ENCODE measurements at regions not wholly inside any gene's neighbourhood (a gene's known extent, or its start where the extent isn't known, plus 50 kb on each side); places are given as distances from the start of the nearest gene placed in this dataset.
A peak's percentile ranks its signal among the peaks of the same experiment; 100 is the strongest.

DNA sequence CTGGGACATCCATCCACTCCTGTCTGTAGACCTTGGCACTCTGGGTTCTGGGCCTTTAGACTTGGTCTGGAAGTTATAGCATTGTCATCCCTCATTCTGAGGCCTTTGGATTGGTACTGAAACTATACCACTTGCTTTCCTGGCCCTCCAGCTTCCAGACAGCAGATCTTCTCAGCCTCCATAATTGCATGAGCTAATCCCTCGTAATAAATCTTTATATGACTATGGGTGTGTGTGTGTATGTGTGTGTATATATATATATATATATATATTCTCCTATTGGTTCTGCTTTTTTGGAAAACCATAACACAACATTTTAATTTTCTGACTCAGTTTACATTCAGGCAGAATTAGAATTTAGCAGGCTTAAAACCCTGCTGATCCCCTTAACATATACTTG lies 180.5 kb downstream of the ENC1 start:
- in situ Hi-C loops (cut with HindIII; ENCODE audit: low sequenced_read_pairs), result no loop called here
- TF ChIP-seq, protein P1, sequence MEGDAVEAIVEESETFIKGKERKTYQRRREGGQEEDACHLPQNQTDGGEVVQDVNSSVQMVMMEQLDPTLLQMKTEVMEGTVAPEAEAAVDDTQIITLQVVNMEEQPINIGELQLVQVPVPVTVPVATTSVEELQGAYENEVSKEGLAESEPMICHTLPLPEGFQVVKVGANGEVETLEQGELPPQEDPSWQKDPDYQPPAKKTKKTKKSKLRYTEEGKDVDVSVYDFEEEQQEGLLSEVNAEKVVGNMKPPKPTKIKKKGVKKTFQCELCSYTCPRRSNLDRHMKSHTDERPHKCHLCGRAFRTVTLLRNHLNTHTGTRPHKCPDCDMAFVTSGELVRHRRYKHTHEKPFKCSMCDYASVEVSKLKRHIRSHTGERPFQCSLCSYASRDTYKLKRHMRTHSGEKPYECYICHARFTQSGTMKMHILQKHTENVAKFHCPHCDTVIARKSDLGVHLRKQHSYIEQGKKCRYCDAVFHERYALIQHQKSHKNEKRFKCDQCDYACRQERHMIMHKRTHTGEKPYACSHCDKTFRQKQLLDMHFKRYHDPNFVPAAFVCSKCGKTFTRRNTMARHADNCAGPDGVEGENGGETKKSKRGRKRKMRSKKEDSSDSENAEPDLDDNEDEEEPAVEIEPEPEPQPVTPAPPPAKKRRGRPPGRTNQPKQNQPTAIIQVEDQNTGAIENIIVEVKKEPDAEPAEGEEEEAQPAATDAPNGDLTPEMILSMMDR (IDR thresholded peaks at IDR 0.05; ENCODE audit: low read depth, low read length), result no peak
- no peak overlapping the region for H3K4me3 ChIP-seq (ENCODE audit: low read depth, low read length)
- no peak for DNase-seq (ENCODE audit: low read depth, low spot score)

DNA sequence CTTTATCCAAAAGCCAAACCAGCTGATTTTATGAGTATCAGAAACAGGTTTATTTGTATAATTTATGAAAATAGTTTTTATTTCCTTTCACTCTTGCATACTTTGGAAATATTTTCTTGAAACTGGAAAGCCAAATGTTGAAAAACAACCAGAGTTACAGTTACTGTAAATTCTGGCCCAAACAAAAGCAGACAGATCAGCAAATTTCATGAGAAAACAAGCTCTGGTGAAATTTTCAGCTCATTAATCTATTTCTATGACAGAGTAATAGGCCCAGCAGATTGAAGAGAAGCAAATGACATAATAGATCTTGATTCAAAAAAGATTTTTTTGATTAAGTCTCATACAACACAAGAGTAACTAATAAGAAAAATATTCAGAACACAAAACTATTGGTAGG lies 182.7 kb downstream of the ENC1 start:
- H3K4me3 ChIP-seq (ENCODE audit: low read depth, low read length), result no peak overlapping the region
- TF ChIP-seq, protein P1 (IDR thresholded peaks at IDR 0.05; ENCODE audit: low read depth, low read length), result no peak
- DNase-seq (ENCODE audit: low read depth, low spot score), result no peak
- in situ Hi-C loops (cut with HindIII; ENCODE audit: low sequenced_read_pairs), result no loop called here

DNA sequence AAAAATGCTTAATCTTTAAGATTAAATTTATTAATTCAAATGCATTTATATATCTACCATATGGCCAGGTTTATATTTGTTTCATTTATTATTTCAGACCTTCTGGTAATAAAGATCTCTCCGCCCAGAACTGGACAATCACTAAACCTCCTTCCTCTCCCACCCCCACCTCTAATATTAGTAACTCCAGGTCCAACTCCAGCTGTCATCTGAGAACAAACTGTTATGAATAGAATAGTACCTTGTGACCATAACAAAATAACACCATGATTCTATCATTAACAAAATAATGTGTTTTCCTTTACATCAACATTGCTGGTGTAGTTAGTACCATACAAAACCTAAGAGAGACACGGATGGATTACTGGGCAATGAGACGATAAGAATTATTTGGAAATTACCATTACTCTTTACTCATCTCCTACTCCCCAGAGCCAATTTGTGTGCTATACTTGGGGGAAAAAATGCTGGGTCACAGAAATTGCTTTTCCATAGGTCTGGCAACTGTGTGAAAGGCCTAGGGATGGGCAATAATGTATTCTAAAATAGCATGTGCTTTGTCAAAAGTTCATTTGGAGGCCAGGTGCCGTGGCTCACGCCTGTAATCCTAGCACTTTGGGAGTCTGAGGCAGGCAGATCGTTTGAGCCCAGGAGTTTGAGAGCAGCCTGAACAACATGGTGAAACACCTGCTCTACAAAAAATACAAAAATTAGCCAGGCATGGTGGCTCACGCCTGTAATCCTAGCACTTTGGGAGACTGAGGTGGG lies 186.1 kb downstream of the ENC1 start:
- in situ Hi-C loops (cut with HindIII; ENCODE audit: low sequenced_read_pairs), result no loop called here
- DNase-seq (ENCODE audit: low read depth, low spot score), result no peak
- TF ChIP-seq, protein P1 (IDR thresholded peaks at IDR 0.05; ENCODE audit: low read depth, low read length), result no peak
- H3K4me3 ChIP-seq (ENCODE audit: low read depth, low read length), result no peak overlapping the region

DNA sequence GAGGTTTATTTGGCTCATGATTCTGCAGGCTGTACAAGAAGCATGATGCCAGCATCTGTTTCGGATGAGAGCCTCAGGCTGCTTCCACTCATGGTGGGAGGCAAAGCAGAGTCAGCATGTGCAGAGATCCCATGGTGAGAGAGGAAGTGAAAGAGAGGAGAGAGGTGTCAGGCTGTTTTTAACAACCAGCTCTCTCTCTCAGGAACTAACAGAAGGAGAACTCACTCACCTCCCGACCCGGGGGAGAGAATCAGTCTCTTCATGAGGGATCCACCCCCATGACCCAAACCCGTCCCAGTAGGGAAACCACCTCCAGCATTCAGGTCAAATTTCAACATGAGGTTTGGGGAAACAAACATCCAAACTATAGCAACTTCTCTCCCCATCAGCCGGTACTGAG lies 187.7 kb downstream of the ENC1 start:
- no peak for DNase-seq (ENCODE audit: low read depth, low spot score)
- in situ Hi-C loops (cut with HindIII; ENCODE audit: low sequenced_read_pairs), result no loop called here
- TF ChIP-seq, protein P1 (IDR thresholded peaks at IDR 0.05; ENCODE audit: low read depth, low read length), result no peak
- no peak overlapping the region for H3K4me3 ChIP-seq (ENCODE audit: low read depth, low read length)

DNA sequence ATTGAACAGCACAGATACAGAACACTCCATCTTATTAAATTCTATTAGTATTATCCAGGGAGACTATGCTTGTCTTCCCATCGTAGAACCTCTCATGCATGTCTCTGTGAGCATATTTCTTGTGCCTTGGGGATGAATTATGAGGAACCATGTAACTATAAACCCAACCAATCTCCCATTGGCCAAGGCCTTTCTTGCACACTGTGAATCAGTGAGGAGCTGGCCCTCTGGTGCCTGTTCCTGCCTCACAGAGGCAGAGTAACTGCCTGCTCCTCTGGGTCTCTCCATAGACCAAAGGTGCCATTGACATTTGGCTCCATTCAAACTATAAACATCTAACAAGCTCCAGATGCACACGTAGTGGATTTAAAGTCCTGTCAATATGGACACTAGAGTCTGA lies 190.4 kb downstream of the ENC1 start:
- H3K4me3 ChIP-seq (ENCODE audit: low read depth, low read length), result no peak overlapping the region
- DNase-seq (ENCODE audit: low read depth, low spot score), result no peak
- TF ChIP-seq, protein P1 (IDR thresholded peaks at IDR 0.05; ENCODE audit: low read depth, low read length), result no peak
- in situ Hi-C loops (cut with HindIII; ENCODE audit: low sequenced_read_pairs), result no loop called here

DNA sequence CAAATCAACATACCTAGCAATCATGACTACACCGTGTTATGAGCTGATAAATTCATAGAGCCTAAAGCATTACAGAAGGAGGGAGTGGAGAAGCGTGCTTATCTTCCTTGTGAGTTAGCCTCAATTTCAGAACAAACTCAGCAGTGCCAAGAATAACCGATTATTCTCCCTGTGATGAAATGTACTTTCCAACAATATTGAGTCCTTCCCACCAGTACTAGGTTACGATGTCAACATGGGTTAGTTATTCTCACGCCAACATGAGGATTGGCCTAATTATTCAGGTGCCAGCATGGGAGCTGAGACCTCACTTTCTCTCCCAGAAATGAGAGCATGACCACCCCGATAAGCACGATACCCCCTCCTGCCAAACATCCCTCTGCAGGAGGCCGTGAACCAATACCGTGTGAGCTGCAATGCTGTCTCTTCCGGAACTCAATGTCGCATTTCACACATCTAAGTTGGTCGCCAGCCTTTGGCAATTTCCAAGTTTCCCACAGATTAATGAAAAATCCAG lies 193.7 kb downstream of the ENC1 start:
- DNase-seq (ENCODE audit: low read depth, low spot score), result peak; percentile 28
- in situ Hi-C loops (cut with HindIII; ENCODE audit: low sequenced_read_pairs), result no loop called here
- no peak overlapping the region for H3K4me3 ChIP-seq (ENCODE audit: low read depth, low read length)
- TF ChIP-seq, protein P1 (IDR thresholded peaks at IDR 0.05; ENCODE audit: low read depth, low read length), result no peak

Measured in astrocyte of the spinal cord (primary cell).